ENCODE measurements at regions not wholly inside any gene's neighbourhood (a gene's known extent, or its start where the extent isn't known, plus 50 kb on each side); places are given as distances from the start of the nearest gene placed in this dataset.

- Histone ChIP-seq H3F3A (ENCODE audit: insufficient read depth) (no peaks in the 10 kb centered on the region), H3K9ac (ENCODE audit: low read length) (no peak overlapping the region), H3K27me3 (ENCODE audit: low read length) (no peaks in the 10 kb centered on the region), H3K79me2 (ENCODE audit: insufficient read depth, low read length) (no peaks in the 10 kb centered on the region), H4K20me1 (ENCODE audit: low read depth, low read length) (no peaks in the 10 kb centered on the region), H2AFZ (ENCODE audit: low read depth, low read length, severe bottlenecking) (no peak overlapping the region), H3K4me2 (ENCODE audit: low read depth, low read length, poor library complexity, severe bottlenecking) (no peak overlapping the region), H3K27ac (ENCODE audit: low read depth, low read length) (no peak overlapping the region), H3K9me2 (replicated peaks; ENCODE audit: insufficient read depth, low read length) (no peaks in the 10 kb centered on the region), H3K4me3 (ENCODE audit: insufficient read depth, low read length, poor library complexity, severe bottlenecking) (no peak overlapping the region), H3K9me3 (ENCODE audit: insufficient read depth, low read length) (no peaks in the 10 kb centered on the region), H3K36me3 (ENCODE audit: low read length) (no peaks in the 10 kb centered on the region)
- TF ChIP-seq EZH2phosphoT487 (conservative IDR thresholded peaks at IDR 0.05; ENCODE audit: low read length) (no peak), CTCF (IDR thresholded peaks at IDR 0.05; ENCODE audit: insufficient read depth, low read length, poor library complexity, severe bottlenecking) (no peak)
Observed at GRCh38 chr4:23970201-23970850, 80.5 kb upstream of the PPARGC1A start.

GRCh38 chr4:23969635-23970145, 79.8 kb upstream of the PPARGC1A start:
- Histone ChIP-seq H3K9me3 (ENCODE audit: insufficient read depth, low read length) (no peaks in the 10 kb centered on the region), H3K27ac (ENCODE audit: low read depth, low read length) (no peak overlapping the region), H3K9ac (ENCODE audit: low read length) (no peak overlapping the region), H3K27me3 (ENCODE audit: low read length) (no peaks in the 10 kb centered on the region), H3K79me2 (ENCODE audit: insufficient read depth, low read length) (no peaks in the 10 kb centered on the region), H3F3A (ENCODE audit: insufficient read depth) (no peaks in the 10 kb centered on the region), H3K9me2 (replicated peaks; ENCODE audit: insufficient read depth, low read length) (no peaks in the 10 kb centered on the region), H3K4me3 (ENCODE audit: insufficient read depth, low read length, poor library complexity, severe bottlenecking) (no peak overlapping the region), H3K36me3 (ENCODE audit: low read length) (no peaks in the 10 kb centered on the region), H4K20me1 (ENCODE audit: low read depth, low read length) (no peaks in the 10 kb centered on the region), H3K4me2 (ENCODE audit: low read depth, low read length, poor library complexity, severe bottlenecking) (no peak overlapping the region), H2AFZ (ENCODE audit: low read depth, low read length, severe bottlenecking) (no peak overlapping the region)
- no peak for TF ChIP-seq EZH2phosphoT487 (conservative IDR thresholded peaks at IDR 0.05; ENCODE audit: low read length)
- TF ChIP-seq CTCF (IDR thresholded peaks at IDR 0.05; ENCODE audit: insufficient read depth, low read length, poor library complexity, severe bottlenecking), result no peak

- H3K9me2 ChIP-seq (replicated peaks; ENCODE audit: insufficient read depth, low read length), result no peaks in the 10 kb centered on the region
- H3K27ac ChIP-seq (ENCODE audit: low read depth, low read length), result no peak overlapping the region
- H3K36me3 ChIP-seq (ENCODE audit: low read length), result no peaks in the 10 kb centered on the region
- H3K27me3 ChIP-seq (ENCODE audit: low read length), result no peaks in the 10 kb centered on the region
- no peaks in the 10 kb centered on the region for H3K79me2 ChIP-seq (ENCODE audit: insufficient read depth, low read length)
- no peak overlapping the region for H2AFZ ChIP-seq (ENCODE audit: low read depth, low read length, severe bottlenecking)
- no peak overlapping the region for H3K4me2 ChIP-seq (ENCODE audit: low read depth, low read length, poor library complexity, severe bottlenecking)
- H4K20me1 ChIP-seq (ENCODE audit: low read depth, low read length), result no peaks in the 10 kb centered on the region
- TF ChIP-seq CTCF (IDR thresholded peaks at IDR 0.05; ENCODE audit: insufficient read depth, low read length, poor library complexity, severe bottlenecking) (no peak), EZH2phosphoT487 (conservative IDR thresholded peaks at IDR 0.05; ENCODE audit: low read length) (no peak)
- H3F3A ChIP-seq (ENCODE audit: insufficient read depth), result no peaks in the 10 kb centered on the region
- H3K4me3 ChIP-seq (ENCODE audit: insufficient read depth, low read length, poor library complexity, severe bottlenecking), result no peak overlapping the region
- H3K9me3 ChIP-seq (ENCODE audit: insufficient read depth, low read length), result no peaks in the 10 kb centered on the region
- no peak overlapping the region for H3K9ac ChIP-seq (ENCODE audit: low read length)
Observed at GRCh38 chr4:23967281-23967680, 77.4 kb upstream of the PPARGC1A start.

All from SU-DHL-6 (cell line).